Caco-2 (cell line): ENCODE measurements at regions not wholly inside any gene's neighbourhood (a gene's known extent, or its start where the extent isn't known, plus 50 kb on each side); places are given as distances from the start of the nearest gene placed in this dataset.

Experiments used
- BruUV-seq: library from RNA; stranded (reverse); fragments of 400-500 nt; replicated peaks from 2 replicates; lab custom pipeline; 2021; lab: Mats Ljungman, UMichigan
- CTCF ChIA-PET: fragments of 300-600 bp; sonication (Branson Sonifier 250); formaldehyde crosslinking; loops from one replicate; lab custom pipeline; 2022; ENCODE audit warnings: antibody characterized with exemption; lab: Charles Lee
- POLR2A ChIA-PET: fragments of 300-600 bp; sonication (Branson Sonifier 250); formaldehyde crosslinking; loops from one replicate; lab custom pipeline; 2022; ENCODE audit warnings: antibody characterized with exemption; lab: Charles Lee
- DNase-seq, 2 experiments: peaks; one replicate each; pipeline versions ENCODE4 v3.0.0 to v3.0.0-alpha.2; 2020 to 2022
- H3K27me3 ChIP-seq: replicated peaks from 2 replicates; pipeline ENCODE4 v1.6.0; 2011; ENCODE audit warnings: low read length; ENCODE audit not compliant: control insufficient read depth, insufficient read depth
- H3K36me3 ChIP-seq: 2 replicates; pipeline ENCODE4 v1.5.1; 2011; ENCODE audit warnings: low read length; ENCODE audit not compliant: control insufficient read depth, insufficient read depth
- H3K4me1 ChIP-seq: fragments of 250-450 bp; sonication (Bioruptor Pico); 2 replicates; pipeline ENCODE4 v1.5.1; 2020; ENCODE audit warnings: mild to moderate bottlenecking
- H3K4me3 ChIP-seq: 2 replicates; pipeline ENCODE4 v1.5.1; 2011; ENCODE audit warnings: low read depth, mild to moderate bottlenecking, control low read depth, low read length
- H3K9me3 ChIP-seq: fragments of 250-450 bp; sonication (Bioruptor Pico); 2 replicates; pipeline ENCODE4 v1.5.1; 2020; ENCODE audit warnings: mild to moderate bottlenecking, moderate library complexity
- H3K27ac Mint-ChIP-seq: one replicate; pipeline ENCODE4 v1.8.0; 2022; ENCODE audit warnings: mixed read lengths; ENCODE audit not compliant: unreplicated experiment
- H3K27me3 Mint-ChIP-seq: one replicate; pipeline ENCODE4 v1.8.0; 2022; ENCODE audit warnings: mixed read lengths; ENCODE audit not compliant: insufficient read depth, unreplicated experiment
- H3K36me3 Mint-ChIP-seq: one replicate; pipeline ENCODE4 v1.8.0; 2022; ENCODE audit warnings: mild to moderate bottlenecking, mixed read lengths; ENCODE audit not compliant: insufficient read depth, unreplicated experiment
- H3K4me1 Mint-ChIP-seq: one replicate; pipeline ENCODE4 v1.8.0; 2022; ENCODE audit warnings: low read depth, mixed read lengths; ENCODE audit not compliant: unreplicated experiment
- H3K4me3 Mint-ChIP-seq: one replicate; pipeline ENCODE4 v1.8.0; 2022; ENCODE audit warnings: mild to moderate bottlenecking, moderate library complexity, mixed read lengths; ENCODE audit not compliant: unreplicated experiment
- H3K9me3 Mint-ChIP-seq: one replicate; pipeline ENCODE4 v1.8.0; 2022; ENCODE audit warnings: mixed read lengths; ENCODE audit not compliant: unreplicated experiment
- CTCF ChIP-seq, 2 experiments: fragments of 200-600 bp in 1 of 2; IDR thresholded peaks; 1 replicate in 1 of 2; 2 replicates in 1 of 2; pipeline versions ENCODE4 v1.5.1 to v1.8.0; 2011 to 2022; ENCODE audit warnings: antibody characterized with exemption in 1 of 2, control low read depth in 1 of 2, inconsistent platforms in 1 of 2, low read depth in 1 of 2, low read length in 1 of 2, mild to moderate bottlenecking in 1 of 2, moderate library complexity in 1 of 2; ENCODE audit not compliant: insufficient read depth in 1 of 2, severe bottlenecking in 1 of 2, unreplicated experiment in 1 of 2
- intact Hi-C: fragments of 100-400 bp; cut with micrococcal nuclease; formaldehyde crosslinking; loops from one replicate; pipeline ENCODE4 v1.10.0; 2022; ENCODE audit not compliant: unreplicated experiment

GRCh38 chr17:74041869-74042640 is 161.4 kb upstream of the RPL38 start:
- Mint-ChIP-seq H3K36me3 (no peaks in the 10 kb centered on the region), H3K27me3 (no peaks in the 10 kb centered on the region), H3K4me1 (peaks cover 6% of the 10 kb centered on the region), H3K27ac (no peak overlapping the region), H3K9me3 (no peaks in the 10 kb centered on the region), H3K4me3 (no peak overlapping the region)
- Histone ChIP-seq H3K36me3 (no peaks in the 10 kb centered on the region), H3K27me3 (no peaks in the 10 kb centered on the region), H3K9me3 (no peaks in the 10 kb centered on the region), H3K4me1 (peaks cover 6% of the 10 kb centered on the region; the same call in 1 of the 2 replicates), H3K4me3 (no peak overlapping the region)
- ChIA-PET CTCF (no interaction called here), POLR2A (no interaction called here)
- no peak for DNase-seq
- intact Hi-C loops, result no loop called here
- TF ChIP-seq CTCF (IDR thresholded peaks at IDR 0.05; ENCODE audit: insufficient read depth in 1 of 2, low read depth in 1 of 2, low read length in 1 of 2, severe bottlenecking in 1 of 2, unreplicated experiment in 1 of 2), result no peak
- no TSS peak for BruUV-seq

GRCh38 chr17:74042744-74043486 is 160.6 kb upstream of the RPL38 start:
- Mint-ChIP-seq H3K27me3 (no peaks in the 10 kb centered on the region), H3K36me3 (no peaks in the 10 kb centered on the region), H3K4me1 (peaks cover 6% of the 10 kb centered on the region), H3K4me3 (no peak overlapping the region), H3K27ac (no peak overlapping the region), H3K9me3 (no peaks in the 10 kb centered on the region)
- TF ChIP-seq CTCF (IDR thresholded peaks at IDR 0.05; ENCODE audit: insufficient read depth in 1 of 2, low read depth in 1 of 2, low read length in 1 of 2, severe bottlenecking in 1 of 2, unreplicated experiment in 1 of 2), result no peak
- no TSS peak for BruUV-seq
- no peak for DNase-seq
- ChIA-PET POLR2A (no interaction called here), CTCF (no interaction called here)
- Histone ChIP-seq H3K36me3 (no peaks in the 10 kb centered on the region), H3K9me3 (no peaks in the 10 kb centered on the region), H3K4me1 (peaks cover 6% of the 10 kb centered on the region; the same call in 1 of the 2 replicates), H3K27me3 (no peaks in the 10 kb centered on the region), H3K4me3 (no peak overlapping the region)
- intact Hi-C loops, result no loop called here

- no TSS peak for BruUV-seq
Measured at GRCh38 chr17:74043976-74044375, 159.5 kb upstream of the RPL38 start.

More at GRCh38 chr17:74043976-74044375, 159.5 kb upstream of the RPL38 start:
- Mint-ChIP-seq H3K36me3 (no peaks in the 10 kb centered on the region), H3K4me1 (peaks cover 6% of the 10 kb centered on the region), H3K9me3 (no peaks in the 10 kb centered on the region), H3K27me3 (no peaks in the 10 kb centered on the region), H3K27ac (no peak overlapping the region), H3K4me3 (no peak overlapping the region)
- no peak for DNase-seq
- Histone ChIP-seq H3K9me3 (no peaks in the 10 kb centered on the region), H3K27me3 (no peaks in the 10 kb centered on the region), H3K36me3 (no peaks in the 10 kb centered on the region), H3K4me1 (peaks cover 6% of the 10 kb centered on the region; the same call in 1 of the 2 replicates), H3K4me3 (no peak overlapping the region)
- TF ChIP-seq CTCF (IDR thresholded peaks at IDR 0.05; ENCODE audit: insufficient read depth in 1 of 2, low read depth in 1 of 2, low read length in 1 of 2, severe bottlenecking in 1 of 2, unreplicated experiment in 1 of 2), result no peak
- intact Hi-C loops, result no loop called here
- ChIA-PET CTCF (no interaction called here), POLR2A (no interaction called here)
